IgD-negative memory B cell (primary cell): ENCODE measurements at regions not wholly inside any gene's neighbourhood (a gene's known extent, or its start where the extent isn't known, plus 50 kb on each side); places are given as distances from the start of the nearest gene placed in this dataset.
"Not testable (repeated sequence)": the region's sequence is repeated elsewhere in the genome, so short reads cannot be mapped to it uniquely, and the experiment has no call there.

Experiments used
- H3K27ac Mint-ChIP-seq, 3 donors: one replicate each; pipeline ENCODE4 v1.8.0; 2020 to 2022; ENCODE audit warnings: mild to moderate bottlenecking in 3 of 3, mixed read lengths in 3 of 3, moderate library complexity in 1 of 3
- H3K27me3 Mint-ChIP-seq: one replicate; pipeline ENCODE4 v1.8.0; 2021; ENCODE audit warnings: mixed read lengths
- H3K36me3 Mint-ChIP-seq: one replicate; pipeline ENCODE4 v1.8.0; 2020; ENCODE audit warnings: mild to moderate bottlenecking, mixed read lengths
- H3K4me1 Mint-ChIP-seq, 3 donors: one replicate each; pipeline ENCODE4 v1.8.0; 2020 to 2022; ENCODE audit warnings: mixed read lengths in 3 of 3, mild to moderate bottlenecking in 1 of 3
- H3K4me3 Mint-ChIP-seq, 4 donors: one replicate each; pipeline ENCODE4 v1.8.0; 2020 to 2022; ENCODE audit warnings: mild to moderate bottlenecking in 4 of 4, mixed read lengths in 4 of 4, moderate library complexity in 3 of 4
- H3K9me3 Mint-ChIP-seq, 3 donors: one replicate each; pipeline ENCODE4 v1.8.0; 2020 to 2021; ENCODE audit warnings: mixed read lengths in 3 of 3, mild to moderate bottlenecking in 1 of 3

DNA sequence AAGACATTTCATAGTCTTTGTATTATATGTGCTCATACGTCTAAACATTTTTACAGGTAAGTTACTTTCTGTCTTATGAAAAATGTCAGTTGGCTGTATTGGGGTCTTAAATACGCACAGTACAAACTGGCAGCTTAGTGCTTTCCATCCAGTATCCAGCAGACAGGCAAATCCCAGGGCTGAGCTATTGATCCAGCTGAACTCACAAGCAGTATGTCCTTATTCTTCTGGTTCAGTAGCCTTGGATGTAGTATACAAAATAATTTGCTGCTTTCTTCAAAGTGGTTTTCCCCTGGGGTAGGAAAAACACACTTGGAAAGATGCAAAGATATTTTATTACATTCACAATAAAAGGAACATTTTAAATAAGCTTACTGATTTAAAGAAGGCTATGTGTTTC, 617.2 kb downstream of the NR2F1-AS1 start:
- H3K27me3 Mint-ChIP-seq: no peaks in the 10 kb centered on the region
- H3K9me3 Mint-ChIP-seq: peaks cover 0 to 8% (median 0%) of the 10 kb centered on the region in 3 donors
- no peak overlapping the region for H3K4me3 Mint-ChIP-seq
- H3K27ac Mint-ChIP-seq: no peak overlapping the region
- H3K36me3 Mint-ChIP-seq: no peaks in the 10 kb centered on the region
- H3K4me1 Mint-ChIP-seq: no peaks in the 10 kb centered on the region

DNA sequence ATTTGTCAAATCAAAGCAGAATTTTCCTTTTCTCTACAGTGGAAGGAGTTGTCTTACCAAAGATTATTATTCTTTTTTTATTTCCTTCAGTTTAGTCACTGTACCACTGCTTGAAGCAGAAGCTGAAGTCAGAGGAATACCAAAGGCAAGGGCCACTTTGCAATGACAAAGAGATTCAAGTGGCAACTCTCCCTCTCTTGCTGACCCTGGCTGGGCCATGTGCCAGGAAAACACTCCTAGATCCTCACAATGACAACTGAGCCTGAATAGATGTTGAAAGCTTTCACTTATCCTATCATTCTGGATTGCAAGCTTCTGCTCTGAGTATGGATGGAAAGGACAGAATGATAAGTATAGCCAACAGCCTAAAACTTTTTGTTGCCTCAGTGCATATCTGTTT, 618.3 kb downstream of the NR2F1-AS1 start:
- Mint-ChIP-seq H3K27ac (no peak overlapping the region), H3K36me3 (no peaks in the 10 kb centered on the region), H3K4me1 (no peaks in the 10 kb centered on the region), H3K27me3 (no peaks in the 10 kb centered on the region), H3K9me3 (peaks cover 0 to 8% (median 2%) of the 10 kb centered on the region in 3 donors), H3K4me3 (no peak overlapping the region)

- H3K36me3 Mint-ChIP-seq: no peaks in the 10 kb centered on the region
- no peaks in the 10 kb centered on the region for H3K4me1 Mint-ChIP-seq
- no peaks in the 10 kb centered on the region for H3K27me3 Mint-ChIP-seq
- peaks cover 4 to 11% (median 7%) of the 10 kb centered on the region in 3 donors for H3K9me3 Mint-ChIP-seq
- H3K27ac Mint-ChIP-seq: no peak overlapping the region
- no peak overlapping the region for H3K4me3 Mint-ChIP-seq
These were observed 624.1 kb downstream of the NR2F1-AS1 start for GRCh38 chr5:92956886-92957285.

GRCh38 chr5:92952243-92952642, 628.8 kb downstream of the NR2F1-AS1 start:
- Mint-ChIP-seq H3K4me3 (no peak overlapping the region), H3K36me3 (no peaks in the 10 kb centered on the region), H3K27me3 (no peaks in the 10 kb centered on the region), H3K9me3 (peaks cover 8 to 35% (median 10%) of the 10 kb centered on the region in 3 donors), H3K27ac (no peak overlapping the region), H3K4me1 (no peaks in the 10 kb centered on the region)

DNA sequence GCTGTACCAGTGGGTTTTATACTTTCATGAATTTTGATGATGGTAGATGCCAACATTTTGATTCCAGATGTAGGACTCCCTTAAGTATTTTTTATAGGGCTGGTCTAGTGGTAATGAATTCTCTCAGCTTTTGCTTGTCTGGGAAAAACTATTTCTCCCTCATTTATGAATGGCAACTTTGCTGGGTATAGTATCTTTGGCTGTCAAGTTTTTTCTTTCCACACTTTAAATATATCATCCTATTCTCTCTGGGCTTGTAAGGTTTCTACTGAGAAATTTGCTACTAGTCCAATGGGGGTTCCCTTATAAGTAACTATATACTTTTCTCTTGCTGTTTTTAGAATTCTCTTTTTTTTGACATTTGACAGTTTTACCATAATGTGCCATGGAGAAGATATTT, 629.3 kb downstream of the NR2F1-AS1 start:
- Mint-ChIP-seq H3K36me3 (no peaks in the 10 kb centered on the region), H3K9me3 (peaks cover 9 to 35% (median 12%) of the 10 kb centered on the region in 3 donors), H3K4me1 (no peaks in the 10 kb centered on the region), H3K27me3 (no peaks in the 10 kb centered on the region), H3K4me3 (no peak overlapping the region), H3K27ac (peak overlapping the region in 1 of 3 donors; percentile 45)

GRCh38 chr5:92946546-92946945, 634.5 kb downstream of the NR2F1-AS1 start:
- Mint-ChIP-seq H3K4me3 (no peak overlapping the region), H3K4me1 (no peaks in the 10 kb centered on the region), H3K27me3 (no peaks in the 10 kb centered on the region), H3K36me3 (no peaks in the 10 kb centered on the region), H3K27ac (no peak overlapping the region), H3K9me3 (peaks cover 4 to 21% (median 7%) of the 10 kb centered on the region in 3 donors)

DNA sequence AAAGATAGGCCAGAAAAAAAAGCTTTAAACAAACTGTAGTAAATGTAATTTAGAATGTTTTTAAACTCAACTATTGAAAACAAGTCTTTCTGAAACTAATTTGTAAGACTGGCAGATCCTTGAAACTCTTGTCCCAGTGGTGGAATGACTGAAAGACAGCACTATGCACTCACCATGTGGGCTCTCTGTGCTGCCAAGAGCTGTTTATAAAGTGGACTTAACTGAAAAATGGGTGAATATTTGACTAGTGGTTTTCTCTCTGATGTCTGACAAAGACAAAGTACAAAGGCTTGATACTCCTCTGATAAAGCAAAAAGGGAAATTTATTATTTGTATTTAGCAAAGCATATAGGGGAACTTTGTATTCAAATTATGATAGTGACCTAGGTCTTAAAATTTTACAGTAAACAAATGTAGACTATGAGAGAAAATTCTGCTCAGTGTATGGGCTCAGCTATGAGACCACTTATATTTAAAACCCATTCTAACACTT, 635.4 kb downstream of the NR2F1-AS1 start:
- Mint-ChIP-seq H3K36me3 (no peaks in the 10 kb centered on the region), H3K9me3 (peaks cover 3 to 13% (median 7%) of the 10 kb centered on the region in 3 donors), H3K27ac (no peak overlapping the region), H3K4me1 (no peaks in the 10 kb centered on the region), H3K4me3 (no peak overlapping the region), H3K27me3 (no peaks in the 10 kb centered on the region)

DNA sequence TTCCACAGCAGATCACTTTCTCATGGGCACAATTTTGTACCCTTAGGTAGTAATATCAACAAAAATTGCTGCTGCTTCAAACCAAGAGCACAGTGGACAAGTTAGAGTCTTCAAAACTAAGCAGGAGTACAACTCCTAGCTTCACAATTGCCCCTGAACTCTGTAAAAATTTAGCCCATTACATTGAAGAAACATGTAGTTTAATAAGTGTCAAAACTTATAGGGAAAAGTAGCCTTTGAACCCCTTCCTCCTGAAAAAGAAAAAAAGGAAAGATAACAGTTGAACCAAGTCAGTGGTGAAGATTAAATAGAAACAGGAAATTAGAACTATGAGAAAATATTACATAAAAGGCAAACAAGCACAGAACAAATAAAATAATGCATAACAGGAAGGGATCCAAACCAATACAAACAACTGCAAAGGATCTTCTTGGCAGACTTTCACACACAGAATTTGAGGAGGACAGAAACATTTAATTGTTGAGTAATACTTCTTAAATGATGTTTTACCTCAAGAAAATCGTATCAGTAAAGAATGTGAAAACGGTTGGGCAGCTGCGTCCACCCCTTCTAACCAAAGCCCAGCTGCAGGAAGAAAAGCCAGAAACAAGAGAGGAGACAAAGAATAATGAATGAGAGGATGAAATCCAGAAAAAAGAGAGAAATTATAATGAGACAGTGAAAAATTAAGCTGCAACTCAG, 636.0 kb downstream of the NR2F1-AS1 start:
- no peak overlapping the region for H3K4me3 Mint-ChIP-seq
- H3K4me1 Mint-ChIP-seq: no peaks in the 10 kb centered on the region
- H3K27me3 Mint-ChIP-seq: no peaks in the 10 kb centered on the region
- peaks cover 2 to 11% (median 7%) of the 10 kb centered on the region in 3 donors for H3K9me3 Mint-ChIP-seq
- H3K36me3 Mint-ChIP-seq: no peaks in the 10 kb centered on the region
- no peak overlapping the region for H3K27ac Mint-ChIP-seq

DNA sequence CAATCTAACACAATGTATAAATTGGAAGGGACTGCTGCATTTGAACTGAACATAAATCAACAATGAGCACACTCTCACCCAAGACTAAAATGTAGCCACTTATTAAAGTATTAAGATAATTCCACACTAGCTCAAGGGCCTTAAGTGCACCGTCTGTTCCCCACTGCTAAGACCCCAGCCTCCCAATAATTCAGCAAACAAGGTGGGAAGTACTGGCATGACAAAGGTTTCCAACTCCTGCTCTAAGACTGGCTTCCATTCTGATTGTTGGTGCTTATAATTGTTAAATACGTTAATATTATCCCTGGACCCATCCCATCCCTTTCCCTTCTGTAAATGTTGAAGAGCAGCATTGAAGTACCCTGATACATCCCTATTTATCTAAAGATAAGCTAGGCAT, 636.7 kb downstream of the NR2F1-AS1 start:
- Mint-ChIP-seq H3K4me1 (no peaks in the 10 kb centered on the region), H3K27ac (no peak overlapping the region), H3K36me3 (no peaks in the 10 kb centered on the region), H3K9me3 (peaks cover 2 to 7% (median 7%) of the 10 kb centered on the region in 3 donors), H3K27me3 (no peaks in the 10 kb centered on the region), H3K4me3 (no peak overlapping the region)

- no peak overlapping the region for H3K27ac Mint-ChIP-seq
- peaks cover 0 to 4% (median 2%) of the 10 kb centered on the region in 3 donors for H3K9me3 Mint-ChIP-seq
- H3K4me1 Mint-ChIP-seq: no peaks in the 10 kb centered on the region
- H3K4me3 Mint-ChIP-seq: no peak overlapping the region
- H3K36me3 Mint-ChIP-seq: no peaks in the 10 kb centered on the region
- no peaks in the 10 kb centered on the region for H3K27me3 Mint-ChIP-seq
These were observed 638.3 kb downstream of the NR2F1-AS1 start for GRCh38 chr5:92942762-92943161.

DNA sequence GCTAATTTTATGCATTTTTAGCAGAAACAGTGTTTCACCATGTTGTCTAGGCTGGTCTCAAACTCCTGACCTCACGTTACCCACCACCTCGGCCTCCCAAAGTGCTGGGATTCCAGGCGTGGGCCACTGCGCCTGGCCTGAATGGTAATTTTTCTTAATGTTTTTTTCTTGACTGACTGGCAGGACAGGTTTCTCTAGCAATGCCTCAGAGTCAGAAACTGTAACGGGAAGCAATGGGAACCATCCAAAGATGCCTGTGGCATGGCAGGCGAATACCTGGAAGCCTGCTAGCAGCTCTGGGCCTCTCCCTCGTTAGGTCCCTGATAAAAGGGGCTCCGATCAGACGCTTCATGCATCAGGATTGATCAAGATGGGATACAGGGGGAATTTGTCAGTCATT, 639.2 kb downstream of the NR2F1-AS1 start:
- Mint-ChIP-seq H3K4me3 (no peak overlapping the region), H3K9me3 (peaks cover 0 to 2% (median 0%) of the 10 kb centered on the region in 3 donors), H3K27me3 (no peaks in the 10 kb centered on the region), H3K27ac (no peak overlapping the region), H3K36me3 (no peaks in the 10 kb centered on the region), H3K4me1 (no peaks in the 10 kb centered on the region)

DNA sequence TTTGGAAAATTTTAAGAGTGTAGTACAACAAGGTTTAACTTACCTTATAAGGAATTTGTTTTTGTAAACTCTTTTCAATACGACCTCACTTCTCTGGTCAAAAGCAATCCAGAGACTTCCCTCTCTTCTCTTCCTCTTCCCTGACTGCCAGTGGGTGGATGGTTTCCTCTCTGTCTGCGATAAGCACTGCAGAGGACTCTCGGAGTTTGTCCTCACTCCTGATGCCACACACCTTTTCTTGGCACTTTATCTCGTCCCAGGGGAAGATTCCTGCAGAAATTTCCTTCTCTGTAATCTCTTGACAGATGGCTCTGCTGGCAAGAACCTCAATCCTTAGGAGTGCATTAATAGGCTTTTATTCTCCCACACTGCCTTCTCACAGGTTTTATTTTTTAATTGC, 641.6 kb downstream of the NR2F1-AS1 start:
- no peaks in the 10 kb centered on the region for H3K36me3 Mint-ChIP-seq
- no peaks in the 10 kb centered on the region for H3K4me1 Mint-ChIP-seq
- H3K27me3 Mint-ChIP-seq: no peaks in the 10 kb centered on the region
- no peak overlapping the region for H3K27ac Mint-ChIP-seq
- no peaks in the 10 kb centered on the region for H3K9me3 Mint-ChIP-seq
- no peak overlapping the region for H3K4me3 Mint-ChIP-seq

GRCh38 chr5:92937396-92937795, 643.6 kb downstream of the NR2F1-AS1 start:
- not testable (repeated sequence) for H3K4me3 Mint-ChIP-seq, H3K27me3 Mint-ChIP-seq, H3K36me3 Mint-ChIP-seq, H3K27ac Mint-ChIP-seq, H3K4me1 Mint-ChIP-seq, H3K9me3 Mint-ChIP-seq

- Mint-ChIP-seq H3K9me3 (peaks cover under 1 to 6% (median 2%) of the 10 kb centered on the region in 3 donors), H3K27me3 (no peaks in the 10 kb centered on the region), H3K36me3 (no peaks in the 10 kb centered on the region), H3K4me1 (no peaks in the 10 kb centered on the region), H3K4me3 (no peak overlapping the region), H3K27ac (no peak overlapping the region)
These were observed 651.0 kb downstream of the NR2F1-AS1 start for GRCh38 chr5:92930057-92930456.

DNA sequence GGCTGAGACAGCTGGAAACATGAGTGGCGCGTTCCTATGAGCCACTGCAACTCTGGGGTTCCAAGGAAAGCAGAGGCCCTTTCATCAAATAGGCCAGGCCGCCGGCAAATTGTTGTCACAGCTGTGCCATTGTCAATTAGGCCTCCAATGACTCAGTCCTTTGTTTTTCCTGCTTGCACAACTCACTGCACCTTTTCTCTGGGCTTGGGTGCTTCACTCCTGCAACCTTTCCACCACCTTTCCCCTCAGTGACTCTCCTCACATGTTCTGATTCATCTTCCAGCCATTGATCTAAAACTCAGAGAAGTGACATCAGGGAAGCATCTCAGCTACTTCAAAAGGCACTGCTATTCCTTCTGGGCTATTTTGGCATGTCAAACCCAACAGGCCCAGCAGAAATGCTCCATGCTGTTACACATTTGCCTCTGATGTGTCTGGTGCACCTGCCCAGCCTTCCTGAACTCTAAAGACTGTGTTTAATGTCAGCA, 653.7 kb downstream of the NR2F1-AS1 start:
- Mint-ChIP-seq H3K36me3 (no peaks in the 10 kb centered on the region), H3K4me3 (no peak overlapping the region), H3K4me1 (no peaks in the 10 kb centered on the region), H3K9me3 (peaks cover 2 to 6% (median 3%) of the 10 kb centered on the region in 3 donors), H3K27me3 (no peaks in the 10 kb centered on the region), H3K27ac (no peak overlapping the region)

GRCh38 chr5:92923885-92924284, 657.1 kb downstream of the NR2F1-AS1 start:
- H3K4me1 Mint-ChIP-seq: no peaks in the 10 kb centered on the region
- no peak overlapping the region for H3K27ac Mint-ChIP-seq
- H3K27me3 Mint-ChIP-seq: no peaks in the 10 kb centered on the region
- no peaks in the 10 kb centered on the region for H3K36me3 Mint-ChIP-seq
- no peak overlapping the region for H3K4me3 Mint-ChIP-seq
- peaks cover 1 to 4% (median 3%) of the 10 kb centered on the region in 3 donors for H3K9me3 Mint-ChIP-seq
